K562 (cell line): ENCODE measurements at regions not wholly inside any gene's neighbourhood (a gene's known extent, or its start where the extent isn't known, plus 50 kb on each side); places are given as distances from the start of the nearest gene placed in this dataset.
A peak's percentile ranks its signal among the peaks of the same experiment; 100 is the strongest.

ENCODE experiments used
- ATAC-seq: fragments of 200-7000 bp; cut with Tn5 transposase; 3 replicates; pipeline ENCODE4 v1.9.1; 2020; ENCODE audit warnings: moderate library complexity
- BruUV-seq: library from RNA; stranded (reverse); fragments of 400-500 nt; replicated peaks from 2 replicates; lab custom pipeline; 2021; lab: Mats Ljungman, UMichigan
- CTCF ChIA-PET: fragments of 300-600 bp; formaldehyde crosslinking; extraction: SDS; loops from one replicate; lab custom pipeline; 2021; ENCODE audit warnings: low intra/inter-chr PET ratio; lab: Yijun Ruan, JAX
- POLR2A ChIA-PET: fragments of 300-600, 350-650 bp; sonication (Branson Sonifier 250); formaldehyde crosslinking; extraction: SDS; loops from one replicate; lab custom pipeline; 2021; ENCODE audit warnings: antibody characterized with exemption, inconsistent platforms; lab: Yijun Ruan, JAX
- DNase-seq, 4 experiments: peaks; one replicate each; pipeline versions ENCODE4 v3.0.0 to v3.0.0-alpha.2; 2011 to 2018; ENCODE audit warnings: low spot score in 3 of 4, mixed read lengths in 3 of 4; ENCODE audit errors: extremely low read depth in 1 of 4
- FAIRE-seq: peaks from 2 replicates; lab custom pipeline; 2011; peaks lifted over from hg19 to GRCh38; lab: Jason Lieb, UNC
- H2AFZ ChIP-seq: 2 replicates; pipeline ENCODE4 v1.6.0; 2011; ENCODE audit warnings: low read depth, low read length, control low read depth, inconsistent platforms
- H3K27ac ChIP-seq: fragments of 200-600 bp; 3 replicates; pipeline ENCODE4 v1.8.0; 2011; ENCODE audit warnings: low read depth, mild to moderate bottlenecking, control low read depth, inconsistent platforms, low read length, moderate library complexity, mixed read lengths; ENCODE audit errors: extremely low read depth
- H3K27me3 ChIP-seq, 2 experiments: fragments of 300-600 bp in 1 of 2; 2 replicates in 1 of 2; 3 replicates in 1 of 2; pipeline versions ENCODE4 v1.6.0 to v1.8.0; 2011; ENCODE audit warnings: inconsistent platforms in 2 of 2, low read length in 2 of 2, mild to moderate bottlenecking in 1 of 2, mixed read lengths in 1 of 2, moderate library complexity in 1 of 2; ENCODE audit not compliant: control insufficient read depth in 2 of 2, insufficient read depth in 2 of 2
- H3K36me3 ChIP-seq: fragments of 300-600 bp; 3 replicates; pipeline ENCODE4 v1.8.0; 2011; ENCODE audit warnings: mild to moderate bottlenecking, low read length, inconsistent platforms; ENCODE audit not compliant: control insufficient read depth, insufficient read depth
- H3K4me1 ChIP-seq, 2 experiments: fragments of 200-600 bp in 1 of 2; replicated peaks in 1 of 2; 2 replicates in 1 of 2; 3 replicates in 1 of 2; pipeline versions ENCODE4 v1.5.1 to v1.8.0; 2011; ENCODE audit warnings: inconsistent platforms in 2 of 2, low read length in 2 of 2, mild to moderate bottlenecking in 1 of 2, mixed read lengths in 1 of 2, moderate library complexity in 1 of 2; ENCODE audit not compliant: control insufficient read depth in 2 of 2, insufficient read depth in 2 of 2
- H3K4me2 ChIP-seq: 2 replicates; pipeline ENCODE4 v1.6.1; 2011; ENCODE audit warnings: low read length, control low read depth, inconsistent platforms, mixed read lengths; ENCODE audit not compliant: insufficient read depth
- H3K4me3 ChIP-seq: fragments of 200-600 bp; sonication (generic), shearing (Covaris generic); 2 replicates; pipeline ENCODE4 v1.5.1; 2016; ENCODE audit warnings: control low read depth, inconsistent platforms
- H3K79me2 ChIP-seq: fragments of 200-600 bp; 3 replicates; pipeline ENCODE4 v1.8.0; 2011; ENCODE audit warnings: low read length, inconsistent platforms; ENCODE audit not compliant: control insufficient read depth, insufficient read depth
- H3K9ac ChIP-seq, 2 experiments: 2 replicates each; pipeline versions ENCODE4 v1.6.0 to v1.6.1; 2011; ENCODE audit warnings: low read depth in 2 of 2, low read length in 2 of 2, control low read depth in 1 of 2, inconsistent platforms in 1 of 2, mild to moderate bottlenecking in 1 of 2, mixed read lengths in 1 of 2; ENCODE audit not compliant: insufficient read depth in 1 of 2
- H3K9me1 ChIP-seq: one replicate; pipeline ENCODE4 v1.6.0; 2011; ENCODE audit warnings: inconsistent platforms, mild to moderate bottlenecking, low read length, moderate library complexity; ENCODE audit not compliant: control insufficient read depth, insufficient read depth
- H3K9me3 ChIP-seq: replicated peaks from 2 replicates; pipeline ENCODE4 v1.5.1; 2011; ENCODE audit warnings: low read depth, low read length, inconsistent platforms; ENCODE audit not compliant: control insufficient read depth, insufficient read depth
- H4K20me1 ChIP-seq: replicated peaks from 2 replicates; pipeline ENCODE4 v1.6.1; 2011; ENCODE audit warnings: low read length, inconsistent platforms, mixed read lengths; ENCODE audit not compliant: control insufficient read depth, insufficient read depth
- C11orf30 ChIP-seq: fragments of 450-650 bp; IDR thresholded peaks from 2 replicates; pipeline ENCODE4 v1.6.1; 2016; ENCODE audit warnings: low read depth, mild to moderate bottlenecking
- CBFA2T2 ChIP-seq: fragments of 450-650 bp; conservative IDR thresholded peaks from 2 replicates; pipeline ENCODE4 v1.6.1; 2017; ENCODE audit warnings: mild to moderate bottlenecking
- CC2D1A ChIP-seq: fragments of 450-650 bp; IDR thresholded peaks from 2 replicates; pipeline ENCODE4 v1.6.1; 2017; ENCODE audit warnings: mild to moderate bottlenecking
- ELF1 ChIP-seq: fragments of 200-800 bp; sonication (Bioruptor generic); IDR thresholded peaks from 2 replicates; pipeline ENCODE4 v1.6.1; 2016; ENCODE audit warnings: missing genetic modification characterization, missing compliant biosample characterization
- HNRNPL ChIP-seq: fragments of 200-400 bp; formaldehyde crosslinking; IDR thresholded peaks from 2 replicates; pipeline ENCODE4 v1.6.1; 2017; ENCODE audit warnings: low read depth, mild to moderate bottlenecking, low read length
- MAFF ChIP-seq: IDR thresholded peaks from 2 replicates; pipeline ENCODE4 v1.6.1; 2012; ENCODE audit warnings: low read length, improper control_type of control experiment
- MAFG ChIP-seq: fragments of 450-650 bp; conservative IDR thresholded peaks from 2 replicates; pipeline ENCODE4 v1.6.1; 2016; ENCODE audit warnings: missing genetic modification characterization, missing compliant biosample characterization
- MAFK ChIP-seq: IDR thresholded peaks from 2 replicates; pipeline ENCODE4 v1.6.1; 2011; ENCODE audit warnings: low read length, improper control_type of control experiment
- MCM7 ChIP-seq, 2 experiments: fragments of 450-650 bp; IDR thresholded peaks; 2 replicates each; pipeline ENCODE4 v1.6.1; 2016 to 2018
- RBBP5 ChIP-seq: fragments of 200-600 bp; sonication (generic); IDR thresholded peaks from 2 replicates; pipeline ENCODE4 v1.6.1; 2012; ENCODE audit warnings: borderline replicate concordance, mild to moderate bottlenecking, low read length, control low read depth, inconsistent platforms; ENCODE audit not compliant: insufficient read depth, poor library complexity, severe bottlenecking
- RNF2 ChIP-seq: sonication (generic); IDR thresholded peaks from 2 replicates; pipeline ENCODE4 v1.6.1; 2016
- ZBTB49 ChIP-seq: sonication (generic); formaldehyde crosslinking; IDR thresholded peaks from 2 replicates; pipeline ENCODE4 v1.8.0; 2022; ENCODE audit warnings: missing genetic modification reagents, mild to moderate bottlenecking, borderline replicate concordance
- ZNF316 ChIP-seq: fragments of 450-650 bp; IDR thresholded peaks from 2 replicates; pipeline ENCODE4 v1.6.1; 2016
- ZNF644 ChIP-seq: fragments of 200-800 bp; sonication (Bioruptor generic); IDR thresholded peaks from 2 replicates; pipeline ENCODE4 v1.6.1; 2016; ENCODE audit warnings: low read depth, missing genetic modification characterization, missing compliant biosample characterization
- WGBS: fragments of 100-300 bp; shearing (Covaris generic); methylation state at CpG from one replicate; pipeline ENCODE4 v1.1.6; 2016; ENCODE audit warnings: low coverage, mixed read lengths; ENCODE audit not compliant: insufficient coverage; ENCODE audit errors: missing lambda C conversion rate; 5-methylcytosine and 5-hydroxymethylcytosine counted together
- in situ Hi-C: fragments of 300-500 bp; cut with MboI; formaldehyde crosslinking; loops from 4 replicates; pipeline ENCODE4 v1.15.0; 2018; ENCODE audit warnings: inconsistent platforms, mixed read lengths
- intact Hi-C: fragments of 100-400 bp; cut with micrococcal nuclease; formaldehyde crosslinking; loops from 2 replicates; pipeline ENCODE4 v1.14.2; 2022
- TF ChIP-seq, protein P1 (sequence below): fragments of 250-450 bp; sonication (Bioruptor Pico); IDR thresholded peaks from 2 replicates; pipeline ENCODE4 v1.5.0; 2021; ENCODE audit warnings: mild to moderate bottlenecking, borderline replicate concordance

DNA sequence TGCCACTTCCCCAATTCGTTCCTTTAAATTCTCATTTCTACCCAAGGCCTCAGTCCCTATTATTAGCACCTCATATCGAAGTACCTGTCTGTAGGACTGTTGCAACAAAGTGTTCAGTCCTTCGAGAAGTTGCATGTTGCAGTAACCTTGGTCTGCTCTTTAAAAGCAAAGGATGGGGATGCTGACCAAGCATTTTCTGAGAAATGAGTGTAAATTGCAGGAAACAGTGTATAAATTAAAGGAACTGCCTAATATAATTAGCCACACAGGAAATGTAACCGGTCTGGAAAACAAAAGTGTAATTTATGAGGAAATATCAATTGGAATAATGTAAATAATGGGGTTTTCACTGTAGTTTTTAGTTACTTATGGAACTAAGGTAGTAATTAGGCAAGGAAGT is 261.9 kb upstream of the ARID1B start:
- in situ Hi-C loops: no loop called here
- Histone ChIP-seq H4K20me1 (no peaks in the 10 kb centered on the region), H3K4me2 (no peak overlapping the region), H3K27me3 (peaks cover 0 to 2% of the 10 kb centered on the region in 2 experiments; a peak in 3 of 5 replicates)
- no peak for DNase-seq
- TF ChIP-seq CC2D1A (no peak), MCM7 (IDR thresholded peaks at IDR 0.05) (no peak), MAFG (peak; percentile 55), HNRNPL (no peak), C11orf30 (peak; percentile 66), CBFA2T2 (no peak), ELF1 (tag) (no peak), ZNF644 (tag) (no peak), MAFK (peak; percentile 51; the same call in 1 of the 2 replicates), ZNF316 (peak; percentile 77), MAFF (peak; percentile 61), RNF2 (no peak), RBBP5 (no peak), ZBTB49 (no peak)
- TF ChIP-seq, protein P1, sequence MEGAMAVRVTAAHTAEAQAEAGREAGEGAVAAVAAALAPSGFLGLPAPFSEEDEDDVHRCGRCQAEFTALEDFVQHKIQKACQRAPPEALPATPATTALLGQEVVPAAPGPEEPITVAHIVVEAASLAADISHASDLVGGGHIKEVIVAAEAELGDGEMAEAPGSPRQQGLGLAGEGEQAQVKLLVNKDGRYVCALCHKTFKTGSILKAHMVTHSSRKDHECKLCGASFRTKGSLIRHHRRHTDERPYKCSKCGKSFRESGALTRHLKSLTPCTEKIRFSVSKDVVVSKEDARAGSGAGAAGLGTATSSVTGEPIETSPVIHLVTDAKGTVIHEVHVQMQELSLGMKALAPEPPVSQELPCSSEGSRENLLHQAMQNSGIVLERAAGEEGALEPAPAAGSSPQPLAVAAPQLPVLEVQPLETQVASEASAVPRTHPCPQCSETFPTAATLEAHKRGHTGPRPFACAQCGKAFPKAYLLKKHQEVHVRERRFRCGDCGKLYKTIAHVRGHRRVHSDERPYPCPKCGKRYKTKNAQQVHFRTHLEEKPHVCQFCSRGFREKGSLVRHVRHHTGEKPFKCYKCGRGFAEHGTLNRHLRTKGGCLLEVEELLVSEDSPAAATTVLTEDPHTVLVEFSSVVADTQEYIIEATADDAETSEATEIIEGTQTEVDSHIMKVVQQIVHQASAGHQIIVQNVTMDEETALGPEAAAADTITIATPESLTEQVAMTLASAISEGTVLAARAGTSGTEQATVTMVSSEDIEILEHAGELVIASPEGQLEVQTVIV (CRISPR knock-in tag): no peak
- TF ChIP-seq, all 486 proteins: peak for 5
- WGBS: 1% methylated on average over 4 of the region's 4 CpGs
- no TSS peak for BruUV-seq
- FAIRE-seq (no peak), ATAC-seq (no peak)
- no peaks in the 10 kb centered on the region for H3K9me1 ChIP-seq
- no peak overlapping the region for H3K4me3 ChIP-seq
- no peaks in the 10 kb centered on the region for H3K4me1 ChIP-seq
- no peak overlapping the region for H3K27ac ChIP-seq
- no peaks in the 10 kb centered on the region for H3K36me3 ChIP-seq
- no peak overlapping the region for H3K9ac ChIP-seq
- ChIA-PET CTCF (no interaction called here), POLR2A (no interaction called here)
- H3K9me3 ChIP-seq: no peaks in the 10 kb centered on the region
- H2AFZ ChIP-seq: no peak overlapping the region
- intact Hi-C loops: no loop called here
- no peaks in the 10 kb centered on the region for H3K79me2 ChIP-seq
